D721Med (cell line): ENCODE measurements at regions not wholly inside any gene's neighbourhood (a gene's known extent, or its start where the extent isn't known, plus 50 kb on each side); places are given as distances from the start of the nearest gene placed in this dataset.

Source experiments
- DNase-seq: peaks from one replicate; pipeline ENCODE4 v3.0.0; 2011; ENCODE audit warnings: low spot score; ENCODE audit not compliant: insufficient read length
- FAIRE-seq: peaks from 2 replicates; lab custom pipeline; 2011; peaks lifted over from hg19 to GRCh38; lab: Jason Lieb, UNC
- CTCF ChIP-seq: IDR thresholded peaks from 2 replicates; pipeline ENCODE4 v1.5.1; 2012; ENCODE audit warnings: mild to moderate bottlenecking, control low read depth; ENCODE audit not compliant: insufficient read depth; ENCODE audit errors: missing control alignments

- no peak for TF ChIP-seq CTCF
- FAIRE-seq (no peak), DNase-seq (no peak)
Measured at GRCh38 chr7:26497801-26498596, 206.3 kb downstream of the SNX10 start.

GRCh38 chr7:26499315-26499897 is 207.7 kb downstream of the SNX10 start:
- DNase-seq = no peak
- TF ChIP-seq CTCF = no peak
- FAIRE-seq = no peak

- FAIRE-seq = peak; percentile 70
- no peak for DNase-seq
- peak; percentile 71 for TF ChIP-seq CTCF
Measured at GRCh38 chr7:26500749-26501352, 209.2 kb downstream of the SNX10 start.

- DNase-seq (no peak), FAIRE-seq (no peak)
- no peak for TF ChIP-seq CTCF
Measured at GRCh38 chr7:26504411-26505120, 212.9 kb downstream of the SNX10 start.

- DNase-seq = no peak
- TF ChIP-seq CTCF = no peak
- FAIRE-seq = no peak
Measured at GRCh38 chr7:26506196-26506595, 214.5 kb downstream of the SNX10 start.

GRCh38 chr7:26507108-26507987 is 215.7 kb downstream of the SNX10 start:
- FAIRE-seq (no peak), DNase-seq (no peak)
- peak; percentile 22 for TF ChIP-seq CTCF
